Mucosa of gallbladder (tissue), 1 donor: ENCODE measurements at regions not wholly inside any gene's neighbourhood (a gene's known extent, or its start where the extent isn't known, plus 50 kb on each side); places are given as distances from the start of the nearest gene placed in this dataset.

Experiments used
- DNase-seq: peaks from one replicate; pipeline ENCODE4 v3.0.0-alpha.2; 2020; ENCODE audit warnings: low spot score
- donor health status: DM: no; HTN: no; CAD: no.

- no peak for DNase-seq
These were observed 205.1 kb upstream of the CHD1 start for GRCh38 chr5:99133921-99134320.

GRCh38 chr5:99129768-99130501, 201.1 kb upstream of the CHD1 start:
- DNase-seq, result no peak

- DNase-seq, result no peak
These were observed 194.2 kb upstream of the CHD1 start for GRCh38 chr5:99122976-99123375.

- no peak for DNase-seq
These were observed 190.5 kb upstream of the CHD1 start for GRCh38 chr5:99119326-99119725.

GRCh38 chr5:99116526-99116925, 187.7 kb upstream of the CHD1 start:
- no peak for DNase-seq

- no peak for DNase-seq
These were observed 181.1 kb upstream of the CHD1 start for GRCh38 chr5:99109894-99110293.

- no peak for DNase-seq
These were observed 176.4 kb upstream of the CHD1 start for GRCh38 chr5:99105216-99105615.

GRCh38 chr5:99104538-99105132, 175.8 kb upstream of the CHD1 start:
- no peak for DNase-seq

- no peak for DNase-seq
These were observed 173.4 kb upstream of the CHD1 start for GRCh38 chr5:99102073-99102697.

GRCh38 chr5:99099691-99100090, 170.9 kb upstream of the CHD1 start:
- DNase-seq, result no peak

GRCh38 chr5:99089822-99090549, 161.2 kb upstream of the CHD1 start:
- DNase-seq, result no peak

- DNase-seq, result no peak
These were observed 159.5 kb upstream of the CHD1 start for GRCh38 chr5:99088309-99088708.

- no peak for DNase-seq
These were observed 154.4 kb upstream of the CHD1 start for GRCh38 chr5:99083197-99083596.

GRCh38 chr5:99081711-99082110, 152.9 kb upstream of the CHD1 start:
- no peak for DNase-seq

GRCh38 chr5:99076723-99077640, 148.2 kb upstream of the CHD1 start:
- DNase-seq, result no peak

GRCh38 chr5:99072846-99073245, 144.0 kb upstream of the CHD1 start:
- no peak for DNase-seq

- DNase-seq, result no peak
These were observed 142.0 kb upstream of the CHD1 start for GRCh38 chr5:99070822-99071221.

GRCh38 chr5:99070362-99070761, 141.6 kb upstream of the CHD1 start:
- DNase-seq, result no peak

- no peak for DNase-seq
These were observed 140.3 kb upstream of the CHD1 start for GRCh38 chr5:99068944-99069650.

- DNase-seq, result no peak
These were observed 134.9 kb upstream of the CHD1 start for GRCh38 chr5:99063737-99064136.

GRCh38 chr5:99061711-99062110, 132.9 kb upstream of the CHD1 start:
- DNase-seq, result no peak
